Naive thymus-derived CD4-positive, alpha-beta T cell (primary cell): ENCODE measurements at regions not wholly inside any gene's neighbourhood (a gene's known extent, or its start where the extent isn't known, plus 50 kb on each side); places are given as distances from the start of the nearest gene placed in this dataset.
"Not testable (repeated sequence)": the region's sequence is repeated elsewhere in the genome, so short reads cannot be mapped to it uniquely, and the experiment has no call there.

Experiments
- ATAC-seq: fragments of 150-1000 bp; cut with Tn5 transposase; 2 replicates; pipeline ENCODE4 v1.10.0; 2021; ENCODE audit warnings: mild to moderate bottlenecking, moderate library complexity
- CTCF ChIA-PET: fragments of 350-600 bp; sonication (Branson Sonifier 250); formaldehyde crosslinking; loops from one replicate; lab custom pipeline; 2021; ENCODE audit warnings: antibody characterized with exemption; lab: Charles Lee
- POLR2A ChIA-PET: fragments of 350-600 bp; sonication (Branson Sonifier 250); formaldehyde crosslinking; loops from one replicate; lab custom pipeline; 2021; ENCODE audit warnings: antibody characterized with exemption, inconsistent platforms; lab: Charles Lee
- DNase-seq, 9 donors: peaks; one replicate each; pipeline versions ENCODE4 v3.0.0 to v3.0.0-alpha.2; 2020 to 2022; ENCODE audit warnings: mixed read lengths in 1 of 9
- H3K27ac ChIP-seq: one replicate; pipeline ENCODE4 v1.7.0; 2013; ENCODE audit warnings: mild to moderate bottlenecking, low read depth, low read length, moderate library complexity
- H3K27me3 ChIP-seq, 2 donors: one replicate each; pipeline ENCODE4 v1.7.0; 2013; ENCODE audit warnings: low read length in 2 of 2, mild to moderate bottlenecking in 2 of 2, moderate library complexity in 2 of 2; ENCODE audit not compliant: control insufficient read depth in 2 of 2, insufficient read depth in 2 of 2
- H3K36me3 ChIP-seq, 3 experiments: 1 replicate in 2 of 3; 2 replicates in 1 of 3; pipeline ENCODE4 v1.7.0; 2013; ENCODE audit warnings: low read length in 3 of 3, mild to moderate bottlenecking in 3 of 3, moderate library complexity in 1 of 3; ENCODE audit not compliant: insufficient read depth in 3 of 3, control insufficient read depth in 2 of 3
- H3K4me1 ChIP-seq, 2 donors: one replicate each; pipeline ENCODE4 v1.7.0; 2013; ENCODE audit warnings: low read length in 2 of 2, mild to moderate bottlenecking in 2 of 2, moderate library complexity in 1 of 2; ENCODE audit not compliant: control insufficient read depth in 2 of 2, insufficient read depth in 2 of 2
- H3K4me3 ChIP-seq: 2 replicates; pipeline ENCODE4 v1.7.0; 2013; ENCODE audit warnings: mild to moderate bottlenecking, low read length
- H3K9me3 ChIP-seq, 3 experiments: 1 replicate in 2 of 3; 2 replicates in 1 of 3; pipeline ENCODE4 v1.7.0; 2013; ENCODE audit warnings: low read length in 3 of 3; ENCODE audit not compliant: control insufficient read depth in 2 of 3
- H3K27ac Mint-ChIP-seq, 9 donors: one replicate each; pipeline ENCODE4 v1.8.0; 2020 to 2022; ENCODE audit warnings: mixed read lengths in 9 of 9, mild to moderate bottlenecking in 8 of 9, moderate library complexity in 5 of 9, inconsistent platforms in 2 of 9
- H3K27me3 Mint-ChIP-seq, 5 donors: one replicate each; pipeline ENCODE4 v1.8.0; 2021 to 2022; ENCODE audit warnings: mixed read lengths in 5 of 5, mild to moderate bottlenecking in 1 of 5
- H3K36me3 Mint-ChIP-seq, 5 donors: one replicate each; pipeline ENCODE4 v1.8.0; 2020 to 2022; ENCODE audit warnings: mixed read lengths in 5 of 5, mild to moderate bottlenecking in 3 of 5, inconsistent platforms in 1 of 5
- H3K4me1 Mint-ChIP-seq, 7 donors: one replicate each; pipeline ENCODE4 v1.8.0; 2020 to 2022; ENCODE audit warnings: mixed read lengths in 7 of 7, mild to moderate bottlenecking in 3 of 7, inconsistent platforms in 1 of 7
- H3K4me3 Mint-ChIP-seq, 10 donors: one replicate each; pipeline ENCODE4 v1.8.0; 2020 to 2022; ENCODE audit warnings: mild to moderate bottlenecking in 10 of 10, mixed read lengths in 10 of 10, moderate library complexity in 6 of 10, inconsistent platforms in 2 of 10
- H3K9me3 Mint-ChIP-seq, 11 donors: one replicate each; pipeline ENCODE4 v1.8.0; 2020 to 2022; ENCODE audit warnings: mixed read lengths in 11 of 11, mild to moderate bottlenecking in 4 of 11, inconsistent platforms in 1 of 11, moderate library complexity in 1 of 11
- intact Hi-C, 2 donors: fragments of 100-400 bp; cut with micrococcal nuclease; formaldehyde crosslinking; loops; one replicate each; pipeline ENCODE4 v1.15.1; 2023

GRCh38 chr14:106745016-106745767 is 1218.8 kb downstream of the TMEM121 start:
- peak; percentile 90 for ATAC-seq
- intact Hi-C loops, H3K4me3 ChIP-seq, H3K9me3 Mint-ChIP-seq, CTCF ChIA-PET, H3K4me1 ChIP-seq, H3K9me3 ChIP-seq, H3K36me3 Mint-ChIP-seq, H3K27ac ChIP-seq, H3K27me3 ChIP-seq, H3K36me3 ChIP-seq, H3K4me1 Mint-ChIP-seq, H3K27me3 Mint-ChIP-seq, POLR2A ChIA-PET: not testable (repeated sequence)
- DNase-seq: peak in 3 of 9 donors; percentile 11 to 47 (median 25)
- H3K27ac Mint-ChIP-seq: peak overlapping the region in 1 of 9 donors; percentile 63
- peak overlapping the region in 4 of 10 donors; percentile 18 to 46 (median 38) for H3K4me3 Mint-ChIP-seq

- H3K4me1 Mint-ChIP-seq, H3K36me3 ChIP-seq, intact Hi-C loops, H3K36me3 Mint-ChIP-seq, CTCF ChIA-PET, H3K27me3 Mint-ChIP-seq, H3K9me3 Mint-ChIP-seq, POLR2A ChIA-PET, H3K27ac ChIP-seq, H3K4me3 ChIP-seq, H3K4me1 ChIP-seq, H3K27me3 ChIP-seq, DNase-seq, H3K4me3 Mint-ChIP-seq, H3K9me3 ChIP-seq: not testable (repeated sequence)
- peak overlapping the region in 1 of 9 donors; percentile 80 for H3K27ac Mint-ChIP-seq
- ATAC-seq: peak; percentile 34
These were observed 1223.7 kb downstream of the TMEM121 start for GRCh38 chr14:106750089-106750488.

- H3K36me3 ChIP-seq, H3K4me3 Mint-ChIP-seq, H3K27me3 ChIP-seq, H3K4me3 ChIP-seq, H3K27me3 Mint-ChIP-seq, intact Hi-C loops, H3K4me1 Mint-ChIP-seq, H3K4me1 ChIP-seq, POLR2A ChIA-PET, H3K9me3 ChIP-seq, H3K9me3 Mint-ChIP-seq, H3K27ac Mint-ChIP-seq, H3K27ac ChIP-seq, H3K36me3 Mint-ChIP-seq, ATAC-seq, DNase-seq: not testable (repeated sequence)
- CTCF ChIA-PET: interaction anchor here (0.9 kb wide), 1 partner anchor 11 kb away, joined by 3 read pairs; no protein-coding TSS in a partner anchor
These were observed 1227.4 kb downstream of the TMEM121 start for GRCh38 chr14:106753751-106754150.

GRCh38 chr14:106757444-106757843 is 1231.1 kb downstream of the TMEM121 start:
- H3K4me3 Mint-ChIP-seq, intact Hi-C loops, ATAC-seq, H3K9me3 ChIP-seq, H3K4me1 ChIP-seq, H3K36me3 ChIP-seq, H3K4me3 ChIP-seq, H3K27me3 Mint-ChIP-seq, H3K4me1 Mint-ChIP-seq, CTCF ChIA-PET, H3K9me3 Mint-ChIP-seq, H3K36me3 Mint-ChIP-seq, DNase-seq, H3K27me3 ChIP-seq, H3K27ac ChIP-seq, POLR2A ChIA-PET, H3K27ac Mint-ChIP-seq: not testable (repeated sequence)

- H3K4me3 ChIP-seq, CTCF ChIA-PET, H3K36me3 ChIP-seq, H3K9me3 ChIP-seq, H3K9me3 Mint-ChIP-seq, H3K27ac ChIP-seq, POLR2A ChIA-PET, H3K27me3 Mint-ChIP-seq, H3K4me3 Mint-ChIP-seq, H3K27ac Mint-ChIP-seq, H3K27me3 ChIP-seq, H3K36me3 Mint-ChIP-seq: not testable (repeated sequence)
- peaks cover 7 to 17% of the 10 kb centered on the region in 2 donors for H3K4me1 ChIP-seq
- H3K4me1 Mint-ChIP-seq: peaks cover 5 to 30% (median 21%) of the 10 kb centered on the region in 7 donors
- intact Hi-C loops: loop anchor here in 1 of 2 donors (2.0 to 10.0 kb wide), 2 partner anchors 47 to 537 kb away; no protein-coding TSS in a partner anchor
- peak; percentile 53 for ATAC-seq
- DNase-seq: peak in 3 of 9 donors; percentile 35 to 45 (median 37)
These were observed 1235.8 kb downstream of the TMEM121 start for GRCh38 chr14:106761886-106762816.

- H3K36me3 Mint-ChIP-seq, H3K9me3 Mint-ChIP-seq, H3K36me3 ChIP-seq, H3K27ac ChIP-seq, H3K9me3 ChIP-seq, POLR2A ChIA-PET, H3K27me3 ChIP-seq, H3K4me3 ChIP-seq, H3K27me3 Mint-ChIP-seq: not testable (repeated sequence)
- ATAC-seq (peak; percentile 96), DNase-seq (peak in 4 of 9 donors; percentile 33 to 51 (median 41))
- peak overlapping the region in 3 of 10 donors; percentile 10 to 32 (median 22) for H3K4me3 Mint-ChIP-seq
- CTCF ChIA-PET: interaction anchor here (1.1 to 1.3 kb wide), 2 partner anchors 11 to 104 kb away, joined by 3 to 5 read pairs; no protein-coding TSS in a partner anchor
- H3K4me1 Mint-ChIP-seq: peaks cover 13 to 50% (median 39%) of the 10 kb centered on the region in 7 donors
- intact Hi-C loops: loop anchor here in 1 of 2 donors (10.0 kb wide), 1 partner anchor 540 kb away; no protein-coding TSS in a partner anchor
- peaks cover 7 to 17% of the 10 kb centered on the region in 2 donors for H3K4me1 ChIP-seq
- H3K27ac Mint-ChIP-seq: peak overlapping the region in 1 of 9 donors; percentile 52
These were observed 1238.6 kb downstream of the TMEM121 start for GRCh38 chr14:106764968-106765369.
